IMR-90 (cell line): ENCODE measurements at regions not wholly inside any gene's neighbourhood (a gene's known extent, or its start where the extent isn't known, plus 50 kb on each side); places are given as distances from the start of the nearest gene placed in this dataset. TPM values are rescaled to one million over a fixed set of nuclear protein-coding genes. Genes with fewer than 3 reads are reported as not detected.

Experiments used
- microRNA-seq, 2 experiments: library from miRNA; stranded (forward) in 1 of 2; unstranded in 1 of 2; fragments of 10-50 nt in 1 of 2; fragments of <30 nt in 1 of 2; gene quantifications in 1 of 2; microRNA quantifications in 1 of 2; one replicate each; pipeline versions ENCODE3 to v1.1.0; 2013 to 2020; ENCODE audit not compliant: insufficient read depth in 1 of 2, insufficient read length in 1 of 2, unreplicated experiment in 1 of 2
- small RNA-seq, 5 experiments: library from RNA; depleted of rRNA; stranded (forward); fragments of <200 nt; gene quantifications; one replicate each; pipeline ENCODE3, GENCODE V24; 2012

Small RNA genes in the stretch of these regions (microRNA-seq; reads per million reads assigned to microRNA genes)
- not detected for gene RF00017 (ENCODE audit: insufficient read depth, insufficient read length)

Small RNA genes in the stretch of these regions (small RNA-seq; reads per million reads assigned to genes)
- gene RF00017, result 0 reads per million in 5 experiments
